ENCODE measurements at regions not wholly inside any gene's neighbourhood (a gene's known extent, or its start where the extent isn't known, plus 50 kb on each side); places are given as distances from the start of the nearest gene placed in this dataset.

DNA sequence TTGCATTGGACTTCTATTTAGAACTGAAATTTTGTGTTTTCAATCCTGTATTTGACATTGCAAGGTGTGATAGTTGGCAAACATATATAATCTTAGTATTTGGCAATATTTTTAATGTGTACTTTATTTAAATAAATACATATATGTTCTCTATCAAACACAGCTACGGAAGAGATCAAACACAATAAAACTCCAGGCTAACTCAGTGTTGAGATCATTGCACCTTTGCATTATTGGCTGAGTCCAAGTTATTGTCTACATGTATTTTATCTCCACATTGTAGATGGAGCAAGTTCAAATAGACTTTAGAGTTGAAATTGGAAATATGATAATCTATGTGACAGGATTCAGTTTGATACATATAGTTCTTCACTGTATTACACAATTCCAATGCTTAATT lies 176.7 kb downstream of the ST6GAL2 start:
- no peak for DNase-seq (ENCODE audit: low read depth)

DNA sequence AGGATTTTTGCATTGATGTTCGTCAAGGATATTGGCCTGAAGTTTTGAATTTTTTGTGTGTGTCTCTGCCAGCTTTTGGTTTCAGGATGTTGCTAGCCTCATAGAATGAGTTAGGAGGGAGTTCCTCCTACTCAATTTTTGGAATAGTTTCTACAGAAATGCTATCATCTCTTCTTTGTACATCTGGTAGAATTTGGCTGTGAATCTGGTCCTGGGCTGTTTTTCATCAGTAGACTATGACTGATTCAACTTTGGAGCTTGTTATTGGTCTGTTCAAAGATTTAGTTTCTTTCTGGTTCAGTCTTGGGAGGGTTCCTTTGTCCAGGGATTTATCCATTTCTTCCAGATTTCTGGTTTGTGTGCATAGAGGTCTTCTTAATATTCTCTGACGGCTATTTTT lies 166.7 kb downstream of the ST6GAL2 start:
- DNase-seq (ENCODE audit: low read depth), result no peak

DNA sequence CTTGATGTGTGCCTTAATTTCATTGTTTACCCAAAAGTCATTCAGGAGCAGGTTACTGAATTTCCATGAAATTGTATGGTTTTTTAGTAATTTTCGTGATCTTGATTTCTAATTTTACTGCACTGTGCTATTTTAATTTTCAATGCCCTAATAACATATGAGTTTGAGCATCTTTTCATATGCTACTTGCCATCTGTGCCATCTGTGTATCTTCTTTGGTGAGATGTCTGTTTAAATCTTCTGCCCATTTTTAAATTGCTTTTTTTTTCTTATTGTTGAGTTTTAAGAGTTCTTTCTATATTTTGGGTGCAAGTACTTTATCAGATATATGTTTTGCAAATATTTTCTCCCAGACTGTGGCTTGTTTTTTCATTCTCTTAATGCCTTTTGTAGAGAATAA lies 165.9 kb downstream of the ST6GAL2 start:
- no peak for DNase-seq (ENCODE audit: low read depth)

DNA sequence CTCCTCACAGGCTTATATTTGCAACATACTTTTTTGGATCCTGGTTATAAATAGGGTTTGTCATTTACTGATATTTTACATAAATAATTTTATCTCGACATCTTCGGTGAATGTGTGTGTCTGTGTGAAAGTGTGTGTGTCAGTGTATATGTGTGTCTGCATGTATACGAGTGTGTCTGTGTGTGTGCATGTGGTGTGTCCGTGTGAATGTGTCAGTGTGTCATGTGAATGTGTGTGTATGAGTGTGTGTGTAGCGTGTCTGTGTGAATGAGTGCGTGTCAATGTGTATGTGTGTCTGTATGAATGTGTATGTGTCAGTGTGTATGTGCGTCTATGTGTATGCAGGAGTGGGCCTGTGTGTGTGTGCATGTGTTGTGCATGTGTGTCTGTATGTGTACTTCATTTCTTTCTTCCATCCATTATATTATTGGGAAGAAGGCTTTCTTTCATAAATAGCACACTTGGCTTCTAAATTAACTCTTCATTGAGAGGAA lies 161.6 kb downstream of the ST6GAL2 start:
- no peak for DNase-seq (ENCODE audit: low read depth)

DNA sequence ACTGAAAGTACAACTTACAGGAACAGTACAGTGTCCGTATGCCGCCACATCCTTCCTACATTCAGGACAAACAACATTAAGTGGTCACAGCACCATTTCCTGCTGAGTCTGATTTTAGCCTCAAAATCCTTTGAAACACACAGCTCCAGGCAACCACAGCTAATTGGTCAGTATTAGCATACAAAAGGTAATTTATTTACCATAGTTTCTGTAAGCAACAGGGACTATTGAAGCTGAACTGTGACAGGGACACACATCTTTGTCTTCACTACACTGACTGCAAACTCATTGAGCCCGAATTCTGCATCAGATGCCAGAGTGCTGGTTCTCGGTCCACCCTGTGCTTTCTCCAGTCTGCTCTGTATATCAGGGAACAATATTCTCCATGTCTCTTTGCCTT lies 151.8 kb downstream of the ST6GAL2 start:
- no peak for DNase-seq (ENCODE audit: low read depth)

DNA sequence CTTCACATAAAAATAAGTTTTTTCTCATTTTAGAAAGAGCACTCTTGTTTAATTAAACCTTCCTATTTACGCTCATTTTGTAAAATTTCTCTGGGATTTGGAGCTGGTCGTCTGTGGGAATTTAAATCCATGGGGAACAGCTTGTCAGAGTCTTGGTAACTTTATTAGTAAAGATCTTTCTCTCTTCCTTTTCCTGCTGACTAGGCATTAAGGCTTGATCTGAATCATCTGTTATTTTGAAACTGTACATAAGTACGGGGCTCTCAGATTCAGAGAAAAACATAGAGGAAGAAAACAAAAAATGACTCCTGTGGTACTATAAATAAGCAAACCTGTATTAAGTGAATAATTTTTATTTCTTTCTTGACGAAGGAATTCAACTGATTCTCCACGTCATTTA lies 150.2 kb downstream of the ST6GAL2 start:
- DNase-seq (ENCODE audit: low read depth), result no peak

DNA sequence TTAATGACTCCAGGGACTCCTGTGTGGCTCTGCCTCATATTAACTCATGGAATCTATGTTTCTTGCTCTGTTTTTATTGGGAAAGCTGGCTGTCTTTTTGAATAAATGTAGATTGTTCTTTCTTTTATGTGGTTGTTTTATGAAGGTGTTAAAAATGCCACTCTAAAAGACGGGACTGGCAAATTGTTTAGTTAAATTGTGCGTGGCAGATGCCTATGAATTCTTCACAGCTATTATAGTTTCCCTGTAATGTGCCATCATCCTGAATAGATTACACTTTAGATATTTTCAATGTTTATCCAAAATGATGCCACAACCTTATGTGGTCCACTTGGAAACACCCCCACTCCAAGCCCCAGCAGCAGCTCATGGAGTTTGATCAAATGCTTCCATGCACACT lies 149.7 kb downstream of the ST6GAL2 start:
- no peak for DNase-seq (ENCODE audit: low read depth)

DNA sequence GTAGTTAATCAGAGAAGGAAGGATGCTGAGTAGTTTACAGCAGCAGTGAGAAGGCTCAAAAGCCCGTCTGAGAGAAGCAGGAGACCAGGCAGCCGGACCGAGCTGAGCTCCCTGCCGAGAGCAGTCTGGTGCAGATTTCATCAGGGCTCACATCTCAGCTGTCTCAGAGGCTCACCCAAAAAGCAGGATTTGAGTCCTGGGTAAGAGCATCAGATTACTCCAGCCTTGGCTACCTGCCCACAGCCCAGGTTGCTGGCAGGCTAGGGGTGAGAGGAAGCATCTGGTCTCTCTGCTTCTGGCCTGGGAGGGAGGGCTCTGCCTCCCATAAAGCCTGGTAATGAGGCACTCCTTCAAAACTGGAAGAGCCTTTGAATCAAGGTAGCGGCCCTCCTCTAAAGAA lies 140.5 kb downstream of the ST6GAL2 start:
- DNase-seq (ENCODE audit: low read depth), result no peak

DNA sequence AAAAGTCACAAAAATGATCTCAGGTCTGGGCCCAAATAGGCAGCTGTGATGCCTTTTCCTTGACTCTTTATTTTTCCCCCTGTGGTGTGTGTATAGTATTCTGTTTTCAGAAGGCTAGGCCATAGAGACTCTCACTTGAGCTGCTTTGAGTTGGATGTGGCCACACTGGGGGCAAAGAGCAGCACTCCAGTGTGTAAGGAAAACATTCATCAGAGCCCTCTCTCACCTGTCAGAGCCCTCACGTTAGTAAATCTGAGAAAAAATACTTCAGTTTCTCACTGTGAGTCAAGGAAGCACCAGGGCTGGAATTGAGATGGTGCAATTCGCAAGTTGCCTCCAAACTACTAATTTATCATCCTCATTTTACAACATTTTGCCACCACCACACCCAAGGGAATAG lies 136.1 kb downstream of the ST6GAL2 start:
- no peak for DNase-seq (ENCODE audit: low read depth)
